ENCODE measurements at regions not wholly inside any gene's neighbourhood (a gene's known extent, or its start where the extent isn't known, plus 50 kb on each side); places are given as distances from the start of the nearest gene placed in this dataset.

DNA sequence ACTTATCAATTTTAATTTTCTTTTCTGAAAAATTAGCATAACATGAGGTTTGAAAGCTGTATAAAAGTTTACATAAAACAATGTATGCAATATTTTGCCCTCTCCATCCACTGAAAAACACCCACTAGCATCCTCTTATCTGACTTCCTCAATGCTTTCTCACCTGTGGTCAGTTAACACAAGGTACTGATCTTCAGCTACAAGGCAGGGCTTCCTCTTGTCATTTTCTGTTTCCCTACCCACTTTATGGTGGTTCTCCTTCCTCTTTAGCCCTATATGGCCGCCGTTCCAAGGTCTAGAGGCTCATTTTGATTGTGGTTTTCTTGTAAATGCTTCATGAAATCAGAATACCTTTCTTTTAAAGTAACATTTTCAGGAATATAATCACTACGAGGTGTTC, 618.6 kb upstream of the CPEB2 start (continued):
- TF ChIP-seq RFX5 (IDR thresholded peaks at IDR 0.05; ENCODE audit: borderline replicate concordance, low read depth, low read length), result no peak

DNA sequence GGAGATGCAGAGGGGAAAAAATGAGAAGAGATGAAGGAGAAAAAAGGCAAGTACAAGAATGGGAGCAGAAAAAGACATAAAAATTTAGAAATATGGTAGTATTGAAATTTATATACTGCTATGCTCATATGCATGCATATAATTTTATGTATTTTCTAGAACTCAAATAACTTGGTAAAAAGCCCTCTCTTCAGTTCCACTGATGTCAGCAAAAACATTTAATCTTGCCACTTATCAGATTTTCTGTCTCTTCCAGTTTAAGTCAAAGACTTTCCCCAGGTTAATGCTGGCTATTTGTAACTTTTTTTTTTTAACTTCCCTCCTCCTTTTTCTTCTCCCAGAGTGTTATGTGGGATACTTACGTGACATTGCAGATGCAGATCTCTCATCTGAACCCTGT, 617.5 kb upstream of the CPEB2 start:
- TF ChIP-seq POLR2AphosphoS5 (IDR thresholded peaks at IDR 0.05; ENCODE audit: low read depth, low read length) (no peak), POLR2A (IDR thresholded peaks at IDR 0.05; ENCODE audit: control extremely low read depth in 1 of 2, low read depth in 2 of 2, low read length in 2 of 2) (no peak), SP1 (IDR thresholded peaks at IDR 0.05; ENCODE audit: low read depth, low read length) (no peak), CEBPB (IDR thresholded peaks at IDR 0.05; ENCODE audit: low read depth, low read length) (no peak), TCF12 (IDR thresholded peaks at IDR 0.05; ENCODE audit: low read depth, low read length) (no peak), GABPA (IDR thresholded peaks at IDR 0.05; ENCODE audit: borderline replicate concordance, insufficient read depth, low read length) (no peak), TAF7 (optimal IDR thresholded peaks at IDR 0.05; ENCODE audit: borderline replicate concordance, low read depth, low read length) (no peak), SUZ12 (IDR thresholded peaks at IDR 0.05; ENCODE audit: low read length) (no peak), RXRA (IDR thresholded peaks at IDR 0.05; ENCODE audit: insufficient read depth, low read depth, low read length) (no peak), EZH2 (IDR thresholded peaks at IDR 0.05; ENCODE audit: low read depth, low read length, severe bottlenecking) (no peak)
- TF ChIP-seq, protein P1, sequence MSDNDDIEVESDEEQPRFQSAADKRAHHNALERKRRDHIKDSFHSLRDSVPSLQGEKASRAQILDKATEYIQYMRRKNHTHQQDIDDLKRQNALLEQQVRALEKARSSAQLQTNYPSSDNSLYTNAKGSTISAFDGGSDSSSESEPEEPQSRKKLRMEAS (IDR thresholded peaks at IDR 0.05), result no peak
- TF ChIP-seq, protein P2, sequence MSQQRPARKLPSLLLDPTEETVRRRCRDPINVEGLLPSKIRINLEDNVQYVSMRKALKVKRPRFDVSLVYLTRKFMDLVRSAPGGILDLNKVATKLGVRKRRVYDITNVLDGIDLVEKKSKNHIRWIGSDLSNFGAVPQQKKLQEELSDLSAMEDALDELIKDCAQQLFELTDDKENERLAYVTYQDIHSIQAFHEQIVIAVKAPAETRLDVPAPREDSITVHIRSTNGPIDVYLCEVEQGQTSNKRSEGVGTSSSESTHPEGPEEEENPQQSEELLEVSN (IDR thresholded peaks at IDR 0.05), result no peak
- no peak overlapping the region for H3K4me3 ChIP-seq (ENCODE audit: extremely low read depth in 1 of 4, insufficient read depth in 2 of 4, low read depth in 3 of 4, low read length in 4 of 4)
- H4K5ac ChIP-seq (ENCODE audit: insufficient read length, low read depth, low read length), result no peak overlapping the region
- CTCF ChIA-PET (ENCODE audit: partially characterized antibody), result no interaction called here
- H2BK15ac ChIP-seq (ENCODE audit: low read length), result no peak overlapping the region
- no peak overlapping the region for H4K8ac ChIP-seq (ENCODE audit: extremely low read depth, insufficient read depth, low read length)
- H3K4ac ChIP-seq (replicated peaks; ENCODE audit: insufficient read length, low read depth, low read length), result no peak overlapping the region
- H2AFZ ChIP-seq (ENCODE audit: low read length), result no peak overlapping the region
- no peaks in the 10 kb centered on the region for H3K79me1 ChIP-seq (ENCODE audit: low read depth, low read length)
- H2BK5ac ChIP-seq (ENCODE audit: low read depth, low read length), result no peak overlapping the region
- no peak overlapping the region for H3K18ac ChIP-seq (ENCODE audit: extremely low read depth, low read length)
- FAIRE-seq (no peak), DNase-seq (ENCODE audit: low read depth in 1 of 2, low spot score in 2 of 2) (no peak)
- H3K23me2 ChIP-seq (ENCODE audit: low read depth, low read length), result no peaks in the 10 kb centered on the region
- WGBS, 2 experiments (ENCODE audit: extremely low coverage in 1 of 2, insufficient coverage in 1 of 2, insufficient read length in 1 of 2, insufficient replicate concordance in 2 of 2, low coverage in 1 of 2, low lambda C conversion rate in 2 of 2, missing lambda C conversion rate in 1 of 2), result 92% methylated on average over 1 of the region's 1 CpG; no CpG with 5 or more reads in 1 of the 2 experiments
- H2AK5ac ChIP-seq (ENCODE audit: low read depth, low read length), result no peak overlapping the region
- H3K4me2 ChIP-seq (ENCODE audit: insufficient read depth in 1 of 2, low read depth in 2 of 2, low read length in 2 of 2), result no peak overlapping the region
- no peak overlapping the region for H3K14ac ChIP-seq (ENCODE audit: insufficient read length)
- H2BK120ac ChIP-seq (replicated peaks; ENCODE audit: low read depth, low read length), result no peak overlapping the region
- no peaks in the 10 kb centered on the region for H3K4me1 ChIP-seq (replicated peaks in 1 of 4; ENCODE audit: control insufficient read depth in 3 of 4, insufficient read depth in 4 of 4, low read length in 3 of 4)
- no peaks in the 10 kb centered on the region for H3K36me3 ChIP-seq (ENCODE audit: control insufficient read depth in 2 of 4, insufficient read depth in 4 of 4, low read length in 3 of 4)
- no peak overlapping the region for H4K91ac ChIP-seq (replicated peaks; ENCODE audit: insufficient read length, low read length)
- H3K27ac ChIP-seq (ENCODE audit: low read depth, low read length), result no peak overlapping the region
- no peaks in the 10 kb centered on the region for H3K79me2 ChIP-seq (ENCODE audit: control insufficient read depth in 1 of 2, insufficient read depth in 2 of 2, low read length in 2 of 2)
- no peak overlapping the region for H3K9ac ChIP-seq (replicated peaks in 1 of 4; ENCODE audit: extremely low read depth in 1 of 4, low read depth in 3 of 4, low read length in 3 of 4)
- H3K27me3 ChIP-seq (replicated peaks in 1 of 4; ENCODE audit: control insufficient read depth in 3 of 4, extremely low read depth in 1 of 4, insufficient read depth in 3 of 4, low read length in 3 of 4), result peaks cover 0 to 1% (median 0%) of the 10 kb centered on the region in 4 experiments; a peak in 1 of 7 replicates
- POLR2A ChIA-PET (ENCODE audit: partially characterized antibody), result no interaction called here
- H3K9me3 ChIP-seq (ENCODE audit: insufficient read depth in 2 of 2, low read depth in 1 of 2, low read length in 1 of 2), result no peaks in the 10 kb centered on the region
- H2BK12ac ChIP-seq (ENCODE audit: low read depth, low read length), result no peak overlapping the region
- no peak overlapping the region for H3K23ac ChIP-seq (ENCODE audit: insufficient read length)
- H4K20me1 ChIP-seq (replicated peaks in 1 of 2; ENCODE audit: control insufficient read depth in 1 of 2, insufficient read depth in 2 of 2, low read length in 2 of 2), result no peaks in the 10 kb centered on the region
- H2BK20ac ChIP-seq (ENCODE audit: low read length), result no peak overlapping the region
- no peak overlapping the region for H3K56ac ChIP-seq (replicated peaks; ENCODE audit: insufficient read length, low read depth, low read length)

Data from H1 (cell line).